ENCODE measurements at regions not wholly inside any gene's neighbourhood (a gene's known extent, or its start where the extent isn't known, plus 50 kb on each side); places are given as distances from the start of the nearest gene placed in this dataset.

DNA sequence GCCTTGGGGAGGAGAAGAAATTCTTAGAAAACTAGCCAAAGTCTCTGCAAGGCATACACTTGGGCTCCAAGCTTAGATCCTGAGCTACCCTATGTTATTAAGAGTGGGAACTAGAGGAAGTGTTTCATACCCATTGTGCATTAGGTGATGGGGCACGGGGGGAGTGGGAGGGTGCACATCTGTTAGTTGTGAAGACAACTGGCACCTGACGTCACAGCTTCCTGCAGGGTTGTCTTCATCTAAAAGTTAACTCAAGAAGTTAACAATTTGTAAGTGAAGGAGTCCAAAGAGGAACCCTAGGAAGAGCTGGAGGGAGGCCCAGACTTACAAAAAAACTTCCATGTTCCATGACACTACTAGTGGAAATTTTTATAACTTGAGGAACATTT, 158.1 kb downstream of the ADRA2A start:
- TF ChIP-seq, protein P1, sequence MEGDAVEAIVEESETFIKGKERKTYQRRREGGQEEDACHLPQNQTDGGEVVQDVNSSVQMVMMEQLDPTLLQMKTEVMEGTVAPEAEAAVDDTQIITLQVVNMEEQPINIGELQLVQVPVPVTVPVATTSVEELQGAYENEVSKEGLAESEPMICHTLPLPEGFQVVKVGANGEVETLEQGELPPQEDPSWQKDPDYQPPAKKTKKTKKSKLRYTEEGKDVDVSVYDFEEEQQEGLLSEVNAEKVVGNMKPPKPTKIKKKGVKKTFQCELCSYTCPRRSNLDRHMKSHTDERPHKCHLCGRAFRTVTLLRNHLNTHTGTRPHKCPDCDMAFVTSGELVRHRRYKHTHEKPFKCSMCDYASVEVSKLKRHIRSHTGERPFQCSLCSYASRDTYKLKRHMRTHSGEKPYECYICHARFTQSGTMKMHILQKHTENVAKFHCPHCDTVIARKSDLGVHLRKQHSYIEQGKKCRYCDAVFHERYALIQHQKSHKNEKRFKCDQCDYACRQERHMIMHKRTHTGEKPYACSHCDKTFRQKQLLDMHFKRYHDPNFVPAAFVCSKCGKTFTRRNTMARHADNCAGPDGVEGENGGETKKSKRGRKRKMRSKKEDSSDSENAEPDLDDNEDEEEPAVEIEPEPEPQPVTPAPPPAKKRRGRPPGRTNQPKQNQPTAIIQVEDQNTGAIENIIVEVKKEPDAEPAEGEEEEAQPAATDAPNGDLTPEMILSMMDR (IDR thresholded peaks at IDR 0.05 in 8 of 11, conservative IDR thresholded peaks at IDR 0.05 in 3 of 11): no peak
- TF ChIP-seq POLR2AphosphoS5 (IDR thresholded peaks at IDR 0.05): no peak
- no peak for TF ChIP-seq POLR2A (IDR thresholded peaks at IDR 0.05)

Measured in spleen (tissue), 7 donors.